GM18498 (cell line): ENCODE measurements at regions not wholly inside any gene's neighbourhood (a gene's known extent, or its start where the extent isn't known, plus 50 kb on each side); places are given as distances from the start of the nearest gene placed in this dataset.
A peak's percentile ranks its signal among the peaks of the same experiment; 100 is the strongest.

Experiments
- ATAC-seq: cut with Tn5 transposase; IDR thresholded peaks from one replicate; pipeline ENCODE4 v1.9.1; 2021; ENCODE audit warnings: mild to moderate bottlenecking, moderate library complexity; ENCODE audit not compliant: unreplicated experiment

- ATAC-seq = no peak
Measured at GRCh38 chr2:196383799-196384198, 212.4 kb upstream of the STK17B start.

GRCh38 chr2:196384729-196385128 lies 213.4 kb upstream of the STK17B start:
- peak; percentile 56 for ATAC-seq

GRCh38 chr2:196389670-196390069 lies 218.3 kb upstream of the STK17B start:
- no peak for ATAC-seq

GRCh38 chr2:196390243-196391148 lies 219.1 kb upstream of the STK17B start:
- peak; percentile 64 for ATAC-seq

- ATAC-seq = peak; percentile 36
Measured at GRCh38 chr2:196391149-196391479, 219.7 kb upstream of the STK17B start.

- ATAC-seq = no peak
Measured at GRCh38 chr2:196399096-196399495, 227.7 kb upstream of the STK17B start.

- ATAC-seq = no peak
Measured at GRCh38 chr2:196399722-196400691, 228.6 kb upstream of the STK17B start.

GRCh38 chr2:196403471-196403870 lies 232.1 kb upstream of the STK17B start:
- no peak for ATAC-seq

- no peak for ATAC-seq
Measured at GRCh38 chr2:196404276-196404675, 232.9 kb upstream of the STK17B start.

- ATAC-seq = peak; percentile 46
Measured at GRCh38 chr2:196407675-196408264, 231.7 kb upstream of the CCDC150 start.

- ATAC-seq = peak; percentile 45
Measured at GRCh38 chr2:196409376-196409775, 230.1 kb upstream of the CCDC150 start.

- no peak for ATAC-seq
Measured at GRCh38 chr2:196410008-196410407, 229.5 kb upstream of the CCDC150 start.

GRCh38 chr2:196413821-196414274 lies 225.7 kb upstream of the CCDC150 start:
- ATAC-seq = peak; percentile 87

GRCh38 chr2:196415384-196415783 lies 224.1 kb upstream of the CCDC150 start:
- peak; percentile 66 for ATAC-seq

GRCh38 chr2:196420143-196420542 lies 219.4 kb upstream of the CCDC150 start:
- ATAC-seq = no peak

- ATAC-seq = no peak
Measured at GRCh38 chr2:196421880-196422279, 217.6 kb upstream of the CCDC150 start.

- no peak for ATAC-seq
Measured at GRCh38 chr2:196422361-196422760, 217.2 kb upstream of the CCDC150 start.

- ATAC-seq = no peak
Measured at GRCh38 chr2:196426122-196426521, 213.4 kb upstream of the CCDC150 start.

- no peak for ATAC-seq
Measured at GRCh38 chr2:196427986-196428634, 211.4 kb upstream of the CCDC150 start.

- ATAC-seq = no peak
Measured at GRCh38 chr2:196431076-196431475, 208.4 kb upstream of the CCDC150 start.

- ATAC-seq = no peak
Measured at GRCh38 chr2:196431957-196432356, 207.6 kb upstream of the CCDC150 start.
